GM19043 (cell line): ENCODE measurements at regions not wholly inside any gene's neighbourhood (a gene's known extent, or its start where the extent isn't known, plus 50 kb on each side); places are given as distances from the start of the nearest gene placed in this dataset.

Experiments used
- ATAC-seq: cut with Tn5 transposase; IDR thresholded peaks from one replicate; pipeline ENCODE4 v1.9.1; 2021; ENCODE audit warnings: low read depth; ENCODE audit not compliant: unreplicated experiment

- ATAC-seq, result no peak
These were observed 110.4 kb upstream of the TMCC3 start for GRCh38 chr12:94760786-94761185.

GRCh38 chr12:94756789-94757188 lies 106.4 kb upstream of the TMCC3 start:
- no peak for ATAC-seq

GRCh38 chr12:94755598-94755997 lies 105.2 kb upstream of the TMCC3 start:
- ATAC-seq, result no peak

GRCh38 chr12:94754653-94755052 lies 104.3 kb upstream of the TMCC3 start:
- ATAC-seq, result no peak

- no peak for ATAC-seq
These were observed 102.8 kb upstream of the TMCC3 start for GRCh38 chr12:94753036-94753679.

GRCh38 chr12:94750864-94751263 lies 100.5 kb upstream of the TMCC3 start:
- ATAC-seq, result no peak

- no peak for ATAC-seq
These were observed 99.5 kb upstream of the TMCC3 start for GRCh38 chr12:94749890-94750289.

- ATAC-seq, result no peak
These were observed 99.1 kb upstream of the TMCC3 start for GRCh38 chr12:94749455-94749854.

GRCh38 chr12:94748726-94749421 lies 98.5 kb upstream of the TMCC3 start:
- no peak for ATAC-seq

- no peak for ATAC-seq
These were observed 95.2 kb upstream of the TMCC3 start for GRCh38 chr12:94745562-94745961.

- ATAC-seq, result no peak
These were observed 92.8 kb upstream of the TMCC3 start for GRCh38 chr12:94743174-94743573.

GRCh38 chr12:94740601-94741362 lies 90.4 kb upstream of the TMCC3 start:
- no peak for ATAC-seq

- ATAC-seq, result no peak
These were observed 86.5 kb upstream of the TMCC3 start for GRCh38 chr12:94736820-94737219.

- ATAC-seq, result no peak
These were observed 85.6 kb upstream of the TMCC3 start for GRCh38 chr12:94736004-94736403.

GRCh38 chr12:94733727-94734126 lies 83.4 kb upstream of the TMCC3 start:
- ATAC-seq, result no peak

- no peak for ATAC-seq
These were observed 82.1 kb upstream of the TMCC3 start for GRCh38 chr12:94732367-94732990.

GRCh38 chr12:94731733-94732360 lies 81.5 kb upstream of the TMCC3 start:
- no peak for ATAC-seq

GRCh38 chr12:94730847-94731246 lies 80.5 kb upstream of the TMCC3 start:
- ATAC-seq, result no peak

GRCh38 chr12:94726236-94726835 lies 76.0 kb upstream of the TMCC3 start:
- no peak for ATAC-seq

- ATAC-seq, result no peak
These were observed 75.2 kb upstream of the TMCC3 start for GRCh38 chr12:94725375-94726168.
